HG03565 (cell line): ENCODE measurements at regions not wholly inside any gene's neighbourhood (a gene's known extent, or its start where the extent isn't known, plus 50 kb on each side); places are given as distances from the start of the nearest gene placed in this dataset.

Experiments
- ATAC-seq: cut with Tn5 transposase; IDR thresholded peaks from one replicate; pipeline ENCODE4 v1.9.1; 2021; ENCODE audit warnings: mild to moderate bottlenecking, moderate library complexity; ENCODE audit not compliant: unreplicated experiment

- ATAC-seq = no peak
Observed at GRCh38 chr2:78553866-78554647, 471.4 kb upstream of the REG3G start.

DNA sequence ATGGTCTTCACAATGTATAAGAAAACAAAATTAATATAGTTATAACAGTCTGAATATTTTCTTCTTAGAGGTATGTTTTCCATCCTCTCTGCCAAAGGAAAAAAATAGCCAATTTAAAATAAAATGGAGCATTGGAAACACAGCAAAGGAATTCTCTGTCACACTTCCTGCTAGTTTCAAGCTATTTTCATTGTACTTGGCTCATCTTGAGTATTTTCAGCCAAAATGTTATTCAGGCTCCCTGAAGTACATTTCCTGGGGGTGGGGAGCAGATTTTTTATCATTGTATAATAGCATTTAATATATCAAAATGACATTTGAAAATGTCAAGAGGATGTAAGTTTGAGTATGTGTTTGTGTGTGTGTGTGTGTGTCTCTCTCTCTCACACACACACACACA lies 463.6 kb upstream of the REG3G start:
- no peak for ATAC-seq

GRCh38 chr2:78564666-78565065 lies 460.8 kb upstream of the REG3G start:
- ATAC-seq = no peak

- ATAC-seq = no peak
Observed at GRCh38 chr2:78568782-78569373, 456.6 kb upstream of the REG3G start.

GRCh38 chr2:78576409-78576808 lies 449.1 kb upstream of the REG3G start:
- ATAC-seq = no peak

- ATAC-seq = no peak
Observed at GRCh38 chr2:78585871-78586270, 439.6 kb upstream of the REG3G start.

DNA sequence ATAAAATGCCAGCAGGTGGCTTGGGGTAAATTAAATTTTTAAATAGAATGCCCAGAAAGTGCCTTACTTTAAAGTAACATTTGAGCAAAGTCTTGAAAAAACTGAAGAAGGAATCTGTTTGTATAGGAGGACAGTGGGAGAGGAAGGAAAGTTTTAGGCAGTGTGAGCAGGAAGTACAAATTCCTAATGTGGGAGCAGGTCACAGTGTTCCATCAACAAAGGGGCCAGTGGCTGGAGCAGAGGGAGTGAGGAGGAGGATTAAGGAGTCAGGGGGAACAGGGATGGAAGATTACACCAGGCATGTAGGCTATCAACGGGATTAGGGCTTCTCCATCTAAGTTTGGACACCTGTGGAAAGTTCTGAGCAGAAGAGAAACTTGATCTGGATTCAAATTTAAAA lies 439.2 kb upstream of the REG3G start:
- no peak for ATAC-seq

DNA sequence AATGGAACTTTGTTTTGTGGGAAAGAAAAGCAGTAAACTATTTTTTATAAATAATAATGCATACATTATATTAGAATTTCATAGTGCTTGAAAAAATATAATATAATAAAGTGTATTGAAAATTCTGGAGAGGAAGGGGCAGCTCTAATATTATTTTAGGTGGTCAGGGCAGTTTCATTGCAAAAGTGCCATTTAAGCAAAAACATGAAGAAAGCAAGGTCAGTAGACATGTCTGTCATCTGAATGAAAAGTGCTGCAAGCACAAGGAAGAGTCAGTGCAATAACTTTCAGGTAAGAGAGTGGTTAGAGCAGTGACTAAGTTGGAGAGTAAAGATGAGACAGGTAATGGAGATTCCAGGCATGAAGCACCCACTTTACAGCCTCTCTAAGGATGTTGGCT lies 435.6 kb upstream of the REG3G start:
- ATAC-seq = no peak

GRCh38 chr2:78592491-78592890 lies 433.0 kb upstream of the REG3G start:
- ATAC-seq = no peak

GRCh38 chr2:78601113-78601512 lies 424.4 kb upstream of the REG3G start:
- ATAC-seq = no peak

DNA sequence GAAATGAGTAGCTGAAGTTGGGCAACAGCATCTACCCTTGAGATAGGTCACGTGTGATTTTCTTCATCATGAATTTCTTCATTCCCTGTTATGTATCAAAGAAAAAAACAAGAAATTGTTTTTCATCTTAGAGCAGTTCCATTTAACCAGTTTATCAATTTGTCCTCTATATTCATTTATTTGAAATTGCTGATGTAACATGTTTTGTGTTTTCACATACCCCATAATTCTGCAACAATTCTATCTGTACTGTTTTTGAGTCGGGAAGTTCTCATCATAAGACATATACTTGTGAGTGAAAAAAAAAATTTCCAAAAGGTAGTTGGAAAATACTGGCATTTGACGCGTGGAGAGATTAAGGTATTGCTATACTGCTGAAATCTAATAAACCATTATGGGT lies 422.6 kb upstream of the REG3G start:
- ATAC-seq = no peak

- no peak for ATAC-seq
Observed at GRCh38 chr2:78606895-78607294, 418.6 kb upstream of the REG3G start.

GRCh38 chr2:78614726-78615125 lies 410.8 kb upstream of the REG3G start:
- no peak for ATAC-seq

- no peak for ATAC-seq
Observed at GRCh38 chr2:78615956-78616355, 409.5 kb upstream of the REG3G start.

GRCh38 chr2:78634425-78634824 lies 391.1 kb upstream of the REG3G start:
- ATAC-seq = no peak

GRCh38 chr2:78644854-78645253 lies 380.6 kb upstream of the REG3G start:
- ATAC-seq = no peak

- no peak for ATAC-seq
Observed at GRCh38 chr2:78646533-78647364, 378.8 kb upstream of the REG3G start.

GRCh38 chr2:78648558-78648957 lies 376.9 kb upstream of the REG3G start:
- ATAC-seq = no peak

- no peak for ATAC-seq
Observed at GRCh38 chr2:78654941-78655340, 370.6 kb upstream of the REG3G start.

DNA sequence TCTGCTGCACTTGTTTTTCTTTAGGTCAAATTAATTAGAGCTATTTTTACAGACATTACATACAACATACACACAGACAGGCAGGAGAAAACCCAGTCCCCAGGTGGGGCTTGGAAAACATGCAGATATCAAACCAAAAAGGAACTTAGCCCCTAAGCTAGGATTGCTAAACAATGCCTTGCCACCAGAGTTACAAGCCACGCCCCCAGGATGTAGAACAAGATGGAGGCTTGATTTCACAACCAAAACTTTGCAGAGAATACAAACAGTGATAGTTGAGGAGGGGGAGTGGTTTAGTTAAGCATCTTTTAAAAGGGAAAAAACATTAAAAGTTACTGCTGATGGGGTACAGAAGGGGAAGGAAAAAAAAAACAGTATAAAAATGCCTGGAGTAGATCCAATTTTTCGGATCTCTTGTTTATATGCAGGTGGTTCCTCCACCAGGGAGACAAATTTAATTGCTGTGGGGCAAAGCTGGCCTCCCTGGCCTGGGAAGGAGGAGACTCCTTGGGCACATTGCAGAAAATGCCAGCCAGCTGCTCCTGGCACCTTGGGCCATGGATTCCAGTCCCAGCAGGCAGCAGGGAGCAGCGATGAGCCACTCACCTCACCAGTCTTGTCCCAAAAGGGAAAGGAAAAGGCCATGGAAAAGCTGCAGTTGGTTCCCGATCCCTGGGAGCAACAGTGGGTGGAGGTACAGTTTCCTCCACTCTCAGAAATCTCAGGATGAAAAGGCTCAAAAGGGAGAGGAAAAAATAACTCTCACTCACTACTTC lies 348.4 kb upstream of the REG3G start:
- no peak for ATAC-seq

DNA sequence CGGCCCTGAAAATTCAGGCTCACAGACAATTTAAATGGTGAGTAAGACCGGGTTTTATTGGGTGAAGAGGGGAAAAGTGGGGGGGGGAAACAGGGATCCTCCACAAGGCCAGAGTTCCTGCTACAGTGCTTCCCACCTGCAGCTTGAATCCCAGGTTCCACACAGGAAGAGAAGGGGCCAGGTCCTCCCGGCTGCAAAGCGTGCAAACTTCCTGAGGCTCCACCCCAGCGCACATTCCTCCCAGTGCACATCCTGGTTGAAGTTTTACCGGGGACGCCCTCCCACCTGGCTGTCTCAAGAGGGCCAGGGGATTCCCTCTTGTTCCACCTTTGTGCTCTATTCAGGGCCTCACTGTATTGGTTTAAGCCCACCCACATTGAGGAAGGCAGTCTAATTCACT lies 347.7 kb upstream of the REG3G start:
- no peak for ATAC-seq
